ENCODE measurements at regions not wholly inside any gene's neighbourhood (a gene's known extent, or its start where the extent isn't known, plus 50 kb on each side); places are given as distances from the start of the nearest gene placed in this dataset.

DNA sequence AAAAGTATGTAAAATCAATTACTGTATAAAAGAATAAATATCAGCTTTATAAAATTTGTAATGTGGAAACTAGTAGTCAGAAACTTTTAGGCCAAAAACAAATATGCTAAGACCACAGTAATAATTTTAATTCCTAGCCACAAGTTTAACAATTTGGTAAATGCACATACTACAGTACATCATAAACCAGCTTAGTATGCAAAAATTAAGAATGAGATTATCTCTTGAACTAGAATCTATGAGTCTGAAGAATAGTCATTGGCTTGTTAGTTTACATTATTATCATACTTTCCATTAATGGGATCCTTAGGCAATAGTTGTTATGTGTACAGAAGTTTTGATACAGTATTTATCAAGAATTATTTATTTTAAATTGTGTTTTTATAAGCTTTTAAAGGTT is 491.9 kb upstream of the FSIP2 start:
- no peaks in the 10 kb centered on the region for H3K23me2 ChIP-seq (ENCODE audit: insufficient read length, low read depth, low read length, poor library complexity, severe bottlenecking)
- H4K91ac ChIP-seq (ENCODE audit: insufficient read length, low read depth, low read length), result no peak overlapping the region
- H3K4me1 Mint-ChIP-seq, result no peaks in the 10 kb centered on the region; a peak in 1 of 4 replicates

More for the DNA sequence above, 491.9 kb upstream of the FSIP2 start:
- H3K4me3 Mint-ChIP-seq, result no peak overlapping the region
- no peak overlapping the region for H3K23ac ChIP-seq (ENCODE audit: insufficient read length, low read depth, low read length)
- H3K4ac ChIP-seq (ENCODE audit: low read depth, low read length), result no peak overlapping the region
- no peak overlapping the region for H4K5ac ChIP-seq (ENCODE audit: insufficient read length, low read depth, low read length)
- peaks cover 3% of the 10 kb centered on the region in 2 experiments; a peak in 2 of 5 replicates for H3K9me3 Mint-ChIP-seq
- H3K4me1 ChIP-seq (ENCODE audit: insufficient read depth, low read length), result no peaks in the 10 kb centered on the region
- no peak overlapping the region for H3K18ac ChIP-seq (ENCODE audit: insufficient read length, low read depth, low read length)
- no peak overlapping the region for H3T11ph ChIP-seq (ENCODE audit: low read length)
- no peak overlapping the region for H3K9ac ChIP-seq (ENCODE audit: extremely low read depth, insufficient read length, low read length)
- no peak for TF ChIP-seq CTCF (conservative IDR thresholded peaks at IDR 0.05)
- H2BK5ac ChIP-seq (ENCODE audit: insufficient read length, low read length), result no peak overlapping the region
- no peak overlapping the region for H3K14ac ChIP-seq (ENCODE audit: insufficient read depth, low read length)
- H4K20me1 ChIP-seq (ENCODE audit: control insufficient read depth, insufficient read depth, insufficient read length), result no peaks in the 10 kb centered on the region
- DNase-seq, result no peak
- H2AK5ac ChIP-seq (ENCODE audit: insufficient read length, low read length), result no peak overlapping the region
- H4K8ac ChIP-seq (replicated peaks; ENCODE audit: insufficient read length, low read depth, low read length), result no peak overlapping the region
- no peak overlapping the region for H3K27ac ChIP-seq (ENCODE audit: insufficient read length, low read depth, low read length)
- peaks cover 0 to 4% (median 0%) of the 10 kb centered on the region in 3 experiments; a peak in 2 of 7 replicates for H3K36me3 Mint-ChIP-seq (ENCODE audit: insufficient read depth in 1 of 3, low read depth in 3 of 3)
- no peak overlapping the region for H3K56ac ChIP-seq (ENCODE audit: insufficient read length, low read depth, low read length)
- H2BK120ac ChIP-seq (ENCODE audit: low read depth, low read length, poor library complexity, severe bottlenecking), result no peak overlapping the region
- H2BK12ac ChIP-seq (ENCODE audit: insufficient read length, low read depth, low read length), result no peak overlapping the region
- no peak overlapping the region for H2BK20ac ChIP-seq (ENCODE audit: low read depth, low read length, poor library complexity, severe bottlenecking)
- H3K79me1 ChIP-seq (ENCODE audit: insufficient read depth, low read depth, low read length, poor library complexity, severe bottlenecking), result no peaks in the 10 kb centered on the region
- H2BK15ac ChIP-seq (ENCODE audit: low read depth, low read length), result no peak overlapping the region
- H2AFZ ChIP-seq (ENCODE audit: low read length), result no peak overlapping the region
- no peak overlapping the region for H3K4me2 ChIP-seq (ENCODE audit: insufficient read depth, insufficient read length, low read length)
- H3K27me3 ChIP-seq (ENCODE audit: insufficient read depth, low read length), result no peaks in the 10 kb centered on the region
- H3K79me2 ChIP-seq (ENCODE audit: insufficient read depth, low read length), result no peaks in the 10 kb centered on the region
- no peak overlapping the region for H3K27ac Mint-ChIP-seq
- no peaks in the 10 kb centered on the region for H3K27me3 Mint-ChIP-seq (ENCODE audit: low read depth)
- no peaks in the 10 kb centered on the region for H3K9me3 ChIP-seq (ENCODE audit: control insufficient read depth, low read depth, low read length)

All from H9 (cell line).